Kidney tubule cell (primary cell): ENCODE measurements at regions not wholly inside any gene's neighbourhood (a gene's known extent, or its start where the extent isn't known, plus 50 kb on each side); places are given as distances from the start of the nearest gene placed in this dataset.
A peak's percentile ranks its signal among the peaks of the same experiment; 100 is the strongest.
"Not testable (repeated sequence)": the region's sequence is repeated elsewhere in the genome, so short reads cannot be mapped to it uniquely, and the experiment has no call there.

Experiments
- DNase-seq: peaks from one replicate; pipeline ENCODE4 v3.0.0-alpha.2; 2018; ENCODE audit warnings: low spot score

DNA sequence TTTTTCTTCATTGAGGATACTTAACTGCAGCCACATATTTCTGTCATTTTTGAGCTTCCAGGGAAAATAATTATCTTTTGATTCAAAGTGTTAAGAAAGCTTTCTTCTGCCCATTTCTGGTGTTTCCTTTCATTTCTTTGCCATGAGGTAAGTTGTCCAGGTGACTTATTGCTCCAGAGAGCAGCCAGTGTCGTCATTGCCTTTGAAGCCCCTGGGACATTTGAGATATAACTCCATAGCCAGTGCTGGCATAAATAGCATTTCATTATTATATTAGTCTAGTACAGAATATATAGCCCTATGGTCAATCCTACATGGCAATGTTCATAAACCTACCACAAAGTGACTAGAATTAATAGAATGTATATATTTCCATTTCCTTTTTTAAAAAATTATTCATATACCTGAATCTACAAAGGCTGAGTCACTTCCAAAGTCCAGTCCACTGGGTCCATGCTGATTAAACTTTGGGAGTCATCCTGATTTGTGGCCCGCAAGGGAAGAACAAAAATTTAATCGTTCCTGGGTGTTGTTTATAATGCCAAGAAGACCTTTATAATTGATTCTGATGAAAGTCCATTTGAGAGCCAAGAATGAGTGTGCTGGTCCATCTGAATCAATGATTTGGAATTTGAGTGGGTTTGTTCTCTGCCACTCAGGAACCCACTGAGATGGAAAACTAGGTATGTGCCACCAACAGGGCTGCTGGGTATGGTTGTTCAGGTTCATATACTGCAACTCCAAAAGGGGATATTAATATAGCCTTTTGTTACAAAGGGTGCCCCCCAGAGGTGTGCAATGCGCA, 221.8 kb upstream of the PLXNA2 start:
- peak; percentile 54 for DNase-seq

DNA sequence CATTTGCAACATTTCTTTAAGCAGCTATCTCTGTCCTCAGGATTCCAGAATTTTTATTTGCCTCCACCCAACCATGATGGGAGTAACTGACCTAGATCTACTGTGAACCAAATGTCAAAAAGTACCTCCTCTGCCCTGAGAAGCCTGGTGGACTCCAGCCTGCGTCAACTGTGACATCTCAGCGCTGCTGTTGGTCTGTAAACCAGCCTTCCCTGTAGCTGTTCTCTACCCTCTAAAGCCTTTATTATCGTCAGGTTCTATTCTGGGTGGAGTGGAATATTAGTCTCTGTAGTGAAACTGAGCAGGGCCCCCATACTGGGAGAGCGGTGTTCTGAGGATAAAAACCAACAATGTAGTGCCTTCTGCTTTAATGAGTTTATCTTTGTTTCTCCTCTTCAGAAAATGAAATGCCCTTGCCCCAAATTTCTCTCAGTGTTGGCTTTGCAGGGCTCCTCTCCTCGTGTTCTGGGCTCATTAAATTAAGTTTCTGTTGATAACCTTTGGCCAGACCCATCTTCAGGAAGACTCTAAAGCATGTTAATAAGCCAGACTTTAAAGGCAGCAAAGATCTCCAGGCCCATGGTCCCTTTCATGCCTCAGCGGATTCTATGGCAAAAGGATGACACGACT, 223.1 kb upstream of the PLXNA2 start:
- no peak for DNase-seq

DNA sequence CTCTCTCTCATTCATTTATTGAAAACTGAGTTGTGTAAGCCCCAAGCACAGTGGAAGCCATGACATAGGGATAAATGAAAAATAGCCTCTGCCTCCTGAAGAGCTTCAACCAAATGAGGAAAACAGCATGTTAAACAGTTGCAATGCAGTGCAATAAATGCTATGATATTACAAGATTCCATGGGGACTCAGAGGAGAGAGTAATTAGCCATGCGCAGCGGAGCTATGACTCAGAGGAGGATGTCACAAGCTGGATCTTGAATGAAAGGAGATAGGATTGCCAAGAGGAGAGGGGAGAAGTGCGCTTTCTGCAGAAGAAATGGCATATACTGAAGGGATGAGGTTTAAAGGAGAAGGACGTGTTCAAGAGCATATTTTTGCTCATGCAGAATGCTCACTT, 231.3 kb upstream of the PLXNA2 start:
- peak; percentile 64 for DNase-seq

DNA sequence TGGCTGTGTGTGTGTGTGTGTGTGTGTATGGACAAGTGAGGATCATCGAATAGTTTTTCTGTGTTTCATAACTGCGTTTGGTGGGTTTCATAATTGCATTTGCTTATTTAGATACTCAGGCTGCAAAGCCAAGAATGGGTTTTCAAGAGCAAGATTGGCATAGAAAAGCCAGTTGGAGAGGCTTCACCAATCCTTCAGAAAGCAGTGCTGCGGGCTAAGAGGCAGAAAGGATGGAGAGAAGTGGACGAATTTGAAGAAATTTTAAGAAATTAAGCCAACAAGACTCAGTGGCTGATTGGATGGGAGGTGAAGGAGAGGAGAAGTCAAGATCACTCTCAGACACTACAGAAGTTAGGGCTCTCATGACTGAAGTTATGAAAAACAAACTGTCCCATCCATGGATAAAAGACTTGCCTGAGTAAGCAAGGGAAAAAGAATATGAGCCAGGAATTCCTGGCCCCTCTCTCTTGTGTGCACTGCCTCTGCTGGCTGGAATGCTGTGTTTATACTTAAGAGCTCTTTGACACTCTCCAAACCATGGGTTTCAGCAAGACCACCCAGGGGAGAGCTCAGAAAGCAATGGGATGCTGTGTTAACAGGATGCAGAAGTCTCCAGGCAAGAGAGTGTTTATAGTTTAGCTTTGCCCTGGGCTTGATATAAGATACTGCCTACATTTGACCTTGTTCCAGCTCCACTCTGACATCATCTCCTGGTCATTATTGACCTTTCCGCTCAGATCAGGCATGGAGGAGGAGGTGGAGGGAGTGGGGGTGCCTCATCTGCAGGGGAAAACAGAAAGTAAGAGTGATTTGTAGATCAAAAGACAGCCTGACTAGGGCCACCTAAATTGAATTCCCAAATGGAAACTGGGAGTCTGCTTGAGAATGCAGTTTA, 232.0 kb upstream of the PLXNA2 start:
- DNase-seq, result peak; percentile 34

DNA sequence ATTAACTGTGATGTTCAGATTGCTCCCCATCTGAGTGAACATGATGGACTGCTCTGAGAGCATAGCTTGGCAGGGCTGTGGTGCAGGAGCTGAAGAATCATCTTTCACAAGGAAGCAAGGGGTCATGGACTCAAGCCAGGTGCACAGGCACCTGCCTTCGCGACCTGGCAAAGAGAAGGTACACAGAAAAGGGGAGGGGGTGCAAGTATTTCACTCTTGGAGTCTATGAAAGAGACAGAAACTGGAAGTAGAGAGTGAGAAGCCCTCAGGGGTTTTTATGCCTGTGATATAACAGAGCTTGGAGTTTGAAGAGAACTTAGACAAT, 232.6 kb upstream of the PLXNA2 start:
- no peak for DNase-seq

DNA sequence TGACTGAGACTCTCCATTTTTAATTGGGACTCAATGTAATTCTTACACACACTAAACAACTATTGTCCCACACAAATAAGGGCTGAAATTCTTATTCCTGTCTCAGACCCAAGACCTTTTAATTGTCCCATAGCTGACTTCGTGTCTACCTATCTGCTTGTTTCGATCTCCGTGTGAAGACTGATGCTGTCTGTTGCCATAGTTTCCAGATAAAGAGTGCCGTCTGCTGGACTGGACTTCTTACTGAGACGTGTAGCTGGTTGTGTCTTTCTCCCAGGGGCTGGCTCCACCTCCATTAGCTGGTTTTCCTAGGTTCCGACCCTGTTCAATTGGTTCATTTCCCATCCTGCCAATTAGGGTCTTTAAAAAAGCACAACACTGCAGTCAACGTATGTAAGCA, 235.3 kb upstream of the PLXNA2 start:
- DNase-seq, result no peak

DNA sequence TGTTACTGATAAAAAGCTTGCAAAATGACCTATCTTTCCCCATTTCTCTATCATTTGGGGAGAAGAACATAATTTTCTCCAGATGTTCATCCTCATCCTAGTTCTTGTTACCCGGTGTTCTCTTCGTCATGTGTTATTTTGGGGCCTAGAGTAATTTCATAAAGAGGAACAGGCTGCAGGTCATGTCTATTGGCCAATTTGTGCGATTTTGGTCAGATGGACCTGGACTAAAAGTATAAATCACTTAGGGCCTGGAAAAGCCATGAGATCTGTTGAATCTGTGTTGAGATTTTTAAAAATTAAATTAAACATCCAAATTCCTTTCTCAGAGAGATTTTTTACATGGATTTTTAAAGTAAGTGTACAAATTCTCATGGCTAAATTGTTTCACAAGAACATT, 241.3 kb upstream of the PLXNA2 start:
- no peak for DNase-seq

DNA sequence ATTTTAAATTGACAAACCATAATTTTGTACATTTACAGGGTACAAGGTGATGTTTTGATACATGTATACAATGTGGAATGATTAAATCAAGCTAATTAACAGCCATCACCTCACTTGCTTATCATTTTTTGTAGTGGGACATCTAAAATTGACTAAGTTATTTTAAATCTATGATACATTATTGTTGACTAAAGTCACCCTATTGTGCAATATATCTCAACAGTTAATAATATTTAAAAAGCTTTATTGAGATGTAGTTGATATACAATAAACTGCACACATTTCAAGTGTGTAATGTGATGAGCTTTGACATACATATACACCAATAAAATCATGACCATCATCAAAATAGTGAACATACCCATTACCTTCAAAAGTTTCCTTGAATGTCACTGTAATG, 242.5 kb upstream of the PLXNA2 start:
- no peak for DNase-seq

DNA sequence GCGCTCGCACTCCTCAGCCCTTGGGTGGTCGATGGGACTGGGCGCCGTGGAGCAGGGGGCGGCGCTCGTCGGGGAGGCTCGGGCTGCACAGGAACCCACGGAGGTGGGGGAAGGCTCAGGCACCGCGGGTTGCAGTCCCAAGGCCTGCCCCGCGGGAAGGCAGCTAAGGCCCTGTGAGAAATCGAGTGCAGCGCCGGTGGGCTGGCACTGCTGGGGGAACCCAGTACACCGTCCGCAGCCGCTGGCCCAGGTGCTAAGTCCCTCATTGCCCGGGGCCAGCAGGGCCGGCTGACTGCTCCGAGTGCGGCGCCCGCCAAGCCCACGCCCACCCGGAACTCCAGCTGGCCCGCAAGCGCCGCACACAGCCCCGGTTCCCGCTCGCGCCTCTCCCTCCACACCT, 244.2 kb upstream of the PLXNA2 start:
- DNase-seq, result not testable (repeated sequence)

DNA sequence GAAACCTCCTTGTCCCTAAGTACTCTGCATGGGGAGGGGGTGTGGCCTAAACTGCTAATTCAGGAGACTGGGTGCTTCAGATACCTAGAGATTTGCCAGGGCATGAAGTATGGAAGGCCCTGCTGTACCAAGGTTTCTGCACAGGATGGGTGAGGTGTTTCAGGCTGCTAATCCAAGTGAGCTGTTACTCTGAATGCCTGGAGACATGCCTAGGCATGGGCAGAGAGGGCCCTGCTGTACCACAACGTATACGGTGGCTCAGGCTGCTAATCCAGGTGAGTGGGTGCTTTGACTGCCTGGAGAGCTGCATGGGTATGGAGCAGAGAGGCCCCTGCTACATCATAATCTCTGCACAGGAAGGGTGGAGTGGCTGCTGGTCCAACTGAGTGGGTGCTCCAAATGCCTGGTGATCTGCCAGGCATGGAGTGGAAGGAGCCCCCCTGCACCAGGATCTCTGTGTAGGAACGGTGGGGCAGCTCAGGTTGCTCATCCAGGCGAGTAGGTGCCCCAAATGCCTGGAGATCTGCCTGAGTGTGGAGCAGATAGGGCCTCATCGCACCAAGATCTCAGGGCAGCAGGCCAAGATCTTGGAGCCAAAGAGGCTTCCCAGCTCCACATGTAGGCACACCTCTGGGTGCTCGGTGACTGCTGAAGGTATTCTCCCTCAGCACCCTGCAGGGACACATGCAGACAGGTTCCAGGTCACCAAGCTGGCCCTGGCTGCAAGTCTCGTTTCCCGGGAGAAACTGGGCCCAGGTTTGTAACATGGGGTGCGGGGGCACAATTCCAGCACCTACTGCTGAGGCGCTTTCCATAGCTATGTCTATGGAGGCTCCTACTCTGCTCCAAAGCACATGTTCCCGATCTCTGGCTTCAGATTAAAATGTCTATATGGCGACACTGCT, 252.5 kb upstream of the PLXNA2 start:
- no peak for DNase-seq

DNA sequence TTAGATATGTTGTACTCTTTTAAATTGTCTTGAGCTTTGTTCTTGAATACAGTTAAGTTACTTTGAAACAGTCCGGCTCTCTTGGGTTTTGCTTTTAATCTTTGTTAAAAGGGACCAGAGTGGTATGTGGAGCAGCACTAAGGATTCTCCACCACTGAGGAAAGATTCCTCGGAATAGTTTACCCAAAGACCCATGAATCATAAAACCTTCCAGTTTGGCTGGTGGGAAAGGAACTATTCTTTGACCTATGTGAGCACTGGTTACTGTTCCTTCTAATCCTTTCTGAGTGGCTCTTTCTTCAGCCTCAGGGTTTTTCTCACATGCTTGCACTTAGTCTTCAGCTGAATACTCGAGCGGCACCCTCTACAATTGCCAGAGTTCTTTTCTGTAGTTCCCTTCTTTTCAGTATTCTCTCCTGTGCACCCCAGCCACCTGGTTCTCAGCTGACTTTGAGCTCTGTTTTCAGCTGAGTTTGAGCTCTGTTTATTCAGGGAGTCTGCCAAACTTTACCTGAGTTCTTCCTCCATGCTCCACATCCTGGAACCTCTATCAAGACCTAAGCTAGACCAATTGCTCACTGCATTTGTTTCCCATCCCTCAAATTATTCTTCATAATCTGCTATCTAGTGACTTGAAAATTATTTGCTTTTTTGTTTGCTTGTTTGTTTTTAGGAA, 253.8 kb upstream of the PLXNA2 start:
- no peak for DNase-seq

DNA sequence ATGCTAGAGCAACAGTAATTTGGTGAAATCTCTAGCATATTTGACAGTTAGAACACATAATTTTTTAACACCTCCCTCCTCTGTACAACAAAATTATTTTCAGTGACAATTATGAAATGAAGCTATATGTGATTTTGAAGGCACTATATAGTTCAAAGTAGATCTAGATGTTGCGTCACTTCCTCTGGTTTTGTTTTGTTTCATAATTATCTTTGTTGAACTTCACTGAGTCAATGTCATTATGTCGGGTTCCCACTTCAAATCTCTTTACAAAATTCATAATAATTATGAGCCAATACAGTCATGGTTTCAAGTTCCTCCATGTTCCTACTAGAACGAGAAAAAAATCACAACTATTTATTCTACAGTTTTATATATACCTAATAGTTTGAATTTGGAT, 254.8 kb upstream of the PLXNA2 start:
- DNase-seq, result no peak

DNA sequence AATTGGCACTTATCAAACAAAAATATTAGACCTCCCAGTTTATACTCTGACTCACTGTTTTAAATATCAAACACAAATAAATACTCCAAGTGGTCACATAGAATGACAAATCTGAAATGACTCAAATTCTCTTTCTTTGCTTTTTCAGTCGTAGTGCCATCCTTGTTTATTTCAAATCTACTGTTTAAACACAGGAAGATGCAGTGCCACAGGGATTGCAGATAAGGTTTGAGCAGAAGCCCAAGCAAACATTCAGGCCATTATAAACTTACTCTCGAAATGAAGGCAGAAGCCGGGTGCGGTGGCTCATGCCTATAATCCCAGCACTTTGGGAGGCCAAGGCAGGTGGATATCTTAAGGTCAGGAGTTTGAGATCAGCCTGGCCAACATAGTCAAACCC, 255.4 kb upstream of the PLXNA2 start:
- DNase-seq, result no peak

DNA sequence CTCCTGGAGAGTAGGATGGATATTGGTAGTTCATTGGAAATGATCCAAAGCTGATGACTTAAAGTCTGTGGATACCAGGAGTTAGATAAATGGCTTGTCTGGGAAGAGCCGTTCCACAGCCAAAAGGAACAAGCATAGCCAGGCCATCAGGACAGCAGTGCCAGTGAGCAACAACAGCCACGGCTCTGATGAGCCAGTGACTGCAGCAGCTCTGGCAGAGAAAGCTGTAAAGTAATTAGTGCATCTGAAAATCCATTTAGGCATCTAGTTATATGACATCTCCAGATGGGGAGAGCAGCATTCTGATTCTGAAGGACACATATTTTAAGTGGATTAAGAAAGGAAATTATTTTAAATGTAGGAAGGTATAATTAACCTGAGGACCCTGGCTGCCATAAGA, 256.2 kb upstream of the PLXNA2 start:
- no peak for DNase-seq

DNA sequence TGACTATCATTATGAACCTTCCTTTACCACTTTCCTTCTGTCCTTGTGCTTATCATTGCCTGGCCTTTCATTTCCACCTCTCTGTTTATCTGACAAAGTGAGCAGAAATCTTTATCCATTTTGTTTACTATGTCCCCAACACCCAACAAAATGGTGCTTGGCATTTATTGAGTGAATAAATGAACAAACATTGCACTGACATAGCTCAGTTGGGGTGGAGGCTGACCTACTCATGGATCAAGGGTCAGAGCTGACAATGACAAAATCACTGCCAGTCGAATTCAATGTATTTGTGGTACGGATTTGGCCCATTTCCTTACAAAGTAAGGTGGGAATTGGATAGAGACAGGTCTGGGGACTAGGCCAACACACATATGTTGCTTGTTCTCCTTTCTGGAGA, 257.4 kb upstream of the PLXNA2 start:
- no peak for DNase-seq

DNA sequence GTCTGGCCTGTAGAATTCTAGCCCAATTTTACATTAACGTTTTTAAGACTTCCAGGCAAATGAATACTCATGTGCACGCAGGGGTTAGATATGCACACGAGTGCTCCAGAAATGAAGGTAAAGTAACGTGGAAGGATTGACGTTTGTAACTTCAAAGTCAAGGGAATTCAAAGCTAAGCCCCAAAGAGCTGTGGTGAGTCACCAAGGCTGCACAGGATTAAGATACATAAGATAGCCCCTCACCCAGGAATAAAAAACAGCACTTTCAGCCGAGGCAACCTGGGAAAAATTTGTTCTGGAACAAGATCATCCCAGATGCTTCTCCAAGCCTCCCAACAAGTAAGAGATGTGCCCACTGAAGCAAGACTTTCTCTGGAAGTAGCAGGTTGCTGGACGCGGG, 259.6 kb upstream of the PLXNA2 start:
- DNase-seq, result no peak

DNA sequence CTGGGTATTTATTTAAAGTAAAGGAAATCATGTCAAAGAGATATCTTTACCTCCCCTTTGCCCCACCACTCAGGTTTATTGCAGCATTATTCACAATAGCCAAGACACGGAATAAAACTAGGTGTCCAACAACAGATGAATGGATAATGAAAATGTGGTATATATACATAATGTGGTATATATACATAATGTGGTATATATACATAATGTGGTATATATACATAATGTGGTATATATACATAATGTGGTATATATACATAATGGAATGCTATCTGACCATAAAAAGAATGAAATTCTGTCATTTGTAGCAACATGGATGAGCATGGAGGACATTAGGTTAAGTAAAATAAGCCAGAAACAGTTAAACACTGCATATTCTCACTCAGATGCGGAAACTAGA, 262.6 kb upstream of the PLXNA2 start:
- no peak for DNase-seq

DNA sequence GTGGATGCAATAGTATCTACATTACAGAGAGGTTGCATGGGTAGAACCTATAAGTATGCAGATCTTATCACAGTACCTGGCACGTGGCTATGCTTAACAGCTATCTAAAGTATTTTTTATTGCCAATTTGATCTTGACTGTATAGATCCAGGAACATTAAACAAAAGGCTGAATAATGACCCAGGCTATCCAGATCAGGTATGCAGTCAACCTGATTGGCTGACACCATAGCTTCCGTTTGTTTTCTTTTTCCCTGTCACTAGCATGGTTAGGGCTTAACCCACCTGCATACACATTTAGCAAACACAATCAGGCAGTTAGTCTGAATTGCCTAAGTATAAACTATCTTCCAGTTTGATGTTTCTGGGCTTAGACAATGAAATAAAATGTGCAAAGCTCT, 264.9 kb upstream of the PLXNA2 start:
- DNase-seq, result no peak

DNA sequence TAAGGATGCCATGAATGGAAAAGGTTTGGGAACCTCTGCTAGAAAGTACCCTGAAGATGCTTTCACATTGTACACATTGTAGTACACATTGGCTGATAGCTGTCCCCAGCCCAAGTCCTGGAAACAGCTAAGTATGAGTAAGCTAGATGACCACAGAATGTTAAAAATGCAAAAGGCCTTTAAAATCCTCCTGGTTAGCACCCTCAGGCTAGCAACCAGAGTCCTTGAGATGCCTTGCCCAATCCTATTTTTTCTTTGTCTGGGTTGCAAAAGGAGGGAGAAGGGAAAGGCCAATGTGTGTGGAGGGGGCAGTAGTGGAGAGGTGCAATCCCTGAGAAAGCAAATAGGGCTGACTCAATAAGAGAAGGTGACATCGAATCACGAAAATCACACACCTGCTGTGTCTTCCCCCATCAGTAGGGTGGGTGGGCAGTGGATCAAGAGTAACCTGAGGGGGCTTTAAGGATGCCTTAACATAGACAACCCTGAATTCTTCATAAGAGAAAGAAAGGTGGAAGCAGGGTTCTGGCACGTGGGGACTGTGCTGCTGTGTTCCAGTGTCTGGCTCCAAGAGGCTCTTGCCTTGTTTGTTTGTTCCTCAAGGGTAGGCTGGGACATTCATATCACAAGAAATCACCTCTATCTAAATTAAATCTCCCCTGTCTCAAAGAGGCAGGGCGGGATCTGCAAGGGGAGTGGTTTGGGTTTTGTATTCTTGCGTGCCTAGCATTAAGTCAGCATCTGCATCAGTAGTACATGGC, 266.2 kb upstream of the PLXNA2 start:
- peak; percentile 69 for DNase-seq

DNA sequence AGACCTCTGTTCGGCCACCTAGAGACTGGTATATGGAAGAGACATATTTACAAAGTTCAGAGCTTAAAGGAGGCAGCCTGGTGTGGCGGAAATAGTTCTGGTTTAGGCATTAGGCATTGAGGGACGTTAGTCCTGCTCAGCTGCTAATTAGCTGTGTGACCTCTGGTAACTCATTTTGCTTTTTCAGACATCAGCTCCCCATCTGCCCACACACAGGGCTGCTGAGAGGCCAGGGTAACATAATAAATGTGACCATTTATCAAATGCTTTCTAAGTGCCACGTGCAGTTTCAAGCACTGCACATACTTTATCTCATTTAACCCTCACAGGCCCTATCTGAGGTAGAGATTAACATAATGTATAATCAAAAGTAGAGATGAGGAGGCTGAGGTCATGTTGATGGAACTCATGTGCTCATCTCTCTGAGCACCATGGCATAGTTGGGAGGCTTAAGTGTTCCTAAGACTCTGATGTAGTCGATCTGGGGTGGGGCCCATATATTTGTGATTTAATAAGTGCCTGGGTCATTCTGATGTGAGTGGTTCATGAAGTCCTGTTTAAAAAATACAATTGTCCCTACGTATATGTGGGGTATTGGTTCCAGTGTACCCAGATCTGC, 267.2 kb upstream of the PLXNA2 start:
- DNase-seq, result no peak
